Sigmoid colon (tissue), 6 donors: ENCODE measurements at regions not wholly inside any gene's neighbourhood (a gene's known extent, or its start where the extent isn't known, plus 50 kb on each side); places are given as distances from the start of the nearest gene placed in this dataset.
"Not testable (repeated sequence)": the region's sequence is repeated elsewhere in the genome, so short reads cannot be mapped to it uniquely, and the experiment has no call there.

Experiments used
- DNase-seq: peaks from one replicate; pipeline ENCODE4 v3.0.0-alpha.2; 2019
- H3K27ac ChIP-seq, 4 donors: fragments of 200-600 bp; sonication (generic); one replicate each; pipeline ENCODE4 v1.5.1; 2016 to 2019; ENCODE audit warnings: mild to moderate bottlenecking in 1 of 4
- H3K27me3 ChIP-seq, 3 donors: fragments of 200-600 bp; sonication (generic); one replicate each; pipeline ENCODE4 v1.5.1; 2019; ENCODE audit warnings: mild to moderate bottlenecking in 1 of 3
- H3K36me3 ChIP-seq, 4 donors: fragments of 200-600 bp; sonication (generic); one replicate each; pipeline ENCODE4 v1.5.1; 2016 to 2019
- H3K4me1 ChIP-seq, 4 donors: fragments of 200-600 bp; sonication (generic); one replicate each; pipeline ENCODE4 v1.5.1; 2017 to 2019
- H3K4me3 ChIP-seq, 4 donors: fragments of 200-600 bp; sonication (generic); one replicate each; pipeline ENCODE4 v1.5.1; 2017 to 2019; ENCODE audit warnings: mild to moderate bottlenecking in 2 of 4, moderate library complexity in 1 of 4
- H3K9me3 ChIP-seq, 4 donors: fragments of 200-600 bp in 3 of 4; sonication (generic) in 3 of 4; one replicate each; pipeline versions ENCODE4 v1.5.1 to v1.6.1; 2013 to 2019
- CTCF ChIP-seq, 4 experiments: fragments of 450-650 bp in 3 of 4; fragments of 200-600 bp in 1 of 4; IDR thresholded peaks; one replicate each; pipeline ENCODE4 v1.5.1; 2016 to 2019; ENCODE audit warnings: antibody characterized with exemption in 4 of 4, mild to moderate bottlenecking in 3 of 4, moderate library complexity in 2 of 4
- EP300 ChIP-seq, 4 donors: sonication (generic); formaldehyde crosslinking; IDR thresholded peaks; one replicate each; pipeline ENCODE4 v1.6.1; 2017; ENCODE audit warnings: antibody characterized with exemption in 4 of 4
- POLR2A ChIP-seq, 2 donors: fragments of 450-650 bp; IDR thresholded peaks; one replicate each; pipeline ENCODE4 v1.6.1; 2016; ENCODE audit warnings: antibody characterized with exemption in 2 of 2, mild to moderate bottlenecking in 2 of 2, moderate library complexity in 2 of 2
- POLR2AphosphoS5 ChIP-seq, 4 donors: sonication (generic); formaldehyde crosslinking; IDR thresholded peaks; one replicate each; pipeline ENCODE4 v1.6.1; 2017; ENCODE audit warnings: antibody characterized with exemption in 4 of 4
- WGBS, 2 donors: extraction: QIAGEN DNeasy Blood & Tissue Kit; methylation state at CpG; one replicate each; pipeline ENCODE4 v1.1.7; 2013; 5-methylcytosine and 5-hydroxymethylcytosine counted together
- intact Hi-C: fragments of 100-400 bp; cut with DNase I; formaldehyde crosslinking; loops from one replicate; pipeline ENCODE4 v1.15.1; 2023
- donor health status: healthy with polysubstance abuse.
- donor health status: healthy.

GRCh38 chr11:48902153-48902450 lies 81.6 kb downstream of the TRIM51G start:
- H3K9me3 ChIP-seq, H3K4me3 ChIP-seq, H3K27me3 ChIP-seq, H3K36me3 ChIP-seq, H3K27ac ChIP-seq, H3K4me1 ChIP-seq, intact Hi-C loops: not testable (repeated sequence)
- peak; percentile 48 for DNase-seq
- WGBS, 2 donors, result 78 to 95% methylated on average over 6 of the region's 6 CpGs

GRCh38 chr11:48901381-48902152 lies 82.1 kb downstream of the TRIM51G start:
- H3K9me3 ChIP-seq, H3K36me3 ChIP-seq, intact Hi-C loops, H3K4me1 ChIP-seq, H3K27ac ChIP-seq, H3K27me3 ChIP-seq, H3K4me3 ChIP-seq: not testable (repeated sequence)
- DNase-seq, result peak; percentile 46
- WGBS, 2 donors, result 92% methylated on average over 30 of the region's 30 CpGs

GRCh38 chr11:48900801-48901181 lies 82.9 kb downstream of the TRIM51G start:
- H3K27me3 ChIP-seq, H3K4me1 ChIP-seq, H3K27ac ChIP-seq, intact Hi-C loops, H3K9me3 ChIP-seq, H3K4me3 ChIP-seq, H3K36me3 ChIP-seq: not testable (repeated sequence)
- WGBS, 2 donors, result 86 to 91% methylated on average over 29 of the region's 29 CpGs
- peak; percentile 25 for DNase-seq

- H3K36me3 ChIP-seq, result no peaks in the 10 kb centered on the region
- intact Hi-C loops, result no loop called here
- H3K9me3 ChIP-seq, result peaks cover 0 to 4% (median 0%) of the 10 kb centered on the region in 4 donors
- H3K4me3 ChIP-seq, result no peak overlapping the region
- H3K4me1 ChIP-seq, result no peaks in the 10 kb centered on the region
- no peaks in the 10 kb centered on the region for H3K27me3 ChIP-seq
- no peak overlapping the region for H3K27ac ChIP-seq
- 68 to 89% methylated on average over 53 of the region's 53 CpGs for WGBS, 2 donors
- TF ChIP-seq CTCF (IDR thresholded peaks at IDR 0.05), result no peak
- TF ChIP-seq POLR2A (IDR thresholded peaks at IDR 0.05), result no peak
- TF ChIP-seq POLR2AphosphoS5 (IDR thresholded peaks at IDR 0.05), result no peak
- TF ChIP-seq EP300 (IDR thresholded peaks at IDR 0.05), result no peak
- DNase-seq, result peak; percentile 43
Measured at GRCh38 chr11:48900131-48900800, 83.4 kb downstream of the TRIM51G start.

GRCh38 chr11:48880021-48880441 lies 103.7 kb downstream of the TRIM51G start:
- intact Hi-C loops, result no loop called here
- WGBS, 2 donors, result 88 to 89% methylated on average over 24 of the region's 24 CpGs

GRCh38 chr11:48879256-48879655 lies 104.4 kb downstream of the TRIM51G start:
- 87 to 90% methylated on average over 3 of the region's 3 CpGs for WGBS, 2 donors
- no peaks in the 10 kb centered on the region for H3K4me1 ChIP-seq
- H3K4me3 ChIP-seq, result no peak overlapping the region
- TF ChIP-seq POLR2AphosphoS5 (IDR thresholded peaks at IDR 0.05) (no peak), EP300 (IDR thresholded peaks at IDR 0.05) (no peak), POLR2A (IDR thresholded peaks at IDR 0.05) (no peak), CTCF (IDR thresholded peaks at IDR 0.05) (no peak)
- no peaks in the 10 kb centered on the region for H3K27me3 ChIP-seq
- intact Hi-C loops, result no loop called here
- no peak overlapping the region for H3K27ac ChIP-seq
- H3K9me3 ChIP-seq, result no peaks in the 10 kb centered on the region
- no peaks in the 10 kb centered on the region for H3K36me3 ChIP-seq
- no peak for DNase-seq

More at GRCh38 chr11:48880021-48880441, 103.7 kb downstream of the TRIM51G start:
- Histone ChIP-seq H3K27ac (no peak overlapping the region), H3K36me3 (no peaks in the 10 kb centered on the region), H3K9me3 (no peaks in the 10 kb centered on the region), H3K4me1 (no peaks in the 10 kb centered on the region), H3K27me3 (no peaks in the 10 kb centered on the region), H3K4me3 (no peak overlapping the region)
- peak; percentile 50 for DNase-seq
- TF ChIP-seq CTCF (IDR thresholded peaks at IDR 0.05) (no peak), EP300 (IDR thresholded peaks at IDR 0.05) (no peak), POLR2AphosphoS5 (IDR thresholded peaks at IDR 0.05) (no peak), POLR2A (IDR thresholded peaks at IDR 0.05) (no peak)
